K562 (cell line): ENCODE measurements at regions not wholly inside any gene's neighbourhood (a gene's known extent, or its start where the extent isn't known, plus 50 kb on each side); places are given as distances from the start of the nearest gene placed in this dataset.

ENCODE experiments used
- ATAC-seq: fragments of 200-7000 bp; cut with Tn5 transposase; 3 replicates; pipeline ENCODE4 v1.9.1; 2020; ENCODE audit warnings: moderate library complexity
- BruUV-seq: library from RNA; stranded (reverse); fragments of 400-500 nt; replicated peaks from 2 replicates; lab custom pipeline; 2021; lab: Mats Ljungman, UMichigan
- CTCF ChIA-PET: fragments of 300-600 bp; formaldehyde crosslinking; extraction: SDS; loops from one replicate; lab custom pipeline; 2021; ENCODE audit warnings: low intra/inter-chr PET ratio; lab: Yijun Ruan, JAX
- POLR2A ChIA-PET: fragments of 300-600, 350-650 bp; sonication (Branson Sonifier 250); formaldehyde crosslinking; extraction: SDS; loops from one replicate; lab custom pipeline; 2021; ENCODE audit warnings: antibody characterized with exemption, inconsistent platforms; lab: Yijun Ruan, JAX
- DNase-seq, 4 experiments: peaks; one replicate each; pipeline versions ENCODE4 v3.0.0 to v3.0.0-alpha.2; 2011 to 2018; ENCODE audit warnings: low spot score in 3 of 4, mixed read lengths in 3 of 4; ENCODE audit errors: extremely low read depth in 1 of 4
- FAIRE-seq: peaks from 2 replicates; lab custom pipeline; 2011; peaks lifted over from hg19 to GRCh38; lab: Jason Lieb, UNC
- H2AFZ ChIP-seq: 2 replicates; pipeline ENCODE4 v1.6.0; 2011; ENCODE audit warnings: low read depth, low read length, control low read depth, inconsistent platforms
- H3K27ac ChIP-seq: fragments of 200-600 bp; 3 replicates; pipeline ENCODE4 v1.8.0; 2011; ENCODE audit warnings: low read depth, mild to moderate bottlenecking, control low read depth, inconsistent platforms, low read length, moderate library complexity, mixed read lengths; ENCODE audit errors: extremely low read depth
- H3K27me3 ChIP-seq, 2 experiments: fragments of 300-600 bp in 1 of 2; 2 replicates in 1 of 2; 3 replicates in 1 of 2; pipeline versions ENCODE4 v1.6.0 to v1.8.0; 2011; ENCODE audit warnings: inconsistent platforms in 2 of 2, low read length in 2 of 2, mild to moderate bottlenecking in 1 of 2, mixed read lengths in 1 of 2, moderate library complexity in 1 of 2; ENCODE audit not compliant: control insufficient read depth in 2 of 2, insufficient read depth in 2 of 2
- H3K36me3 ChIP-seq: fragments of 300-600 bp; 3 replicates; pipeline ENCODE4 v1.8.0; 2011; ENCODE audit warnings: mild to moderate bottlenecking, low read length, inconsistent platforms; ENCODE audit not compliant: control insufficient read depth, insufficient read depth
- H3K4me1 ChIP-seq, 2 experiments: fragments of 200-600 bp in 1 of 2; replicated peaks in 1 of 2; 2 replicates in 1 of 2; 3 replicates in 1 of 2; pipeline versions ENCODE4 v1.5.1 to v1.8.0; 2011; ENCODE audit warnings: inconsistent platforms in 2 of 2, low read length in 2 of 2, mild to moderate bottlenecking in 1 of 2, mixed read lengths in 1 of 2, moderate library complexity in 1 of 2; ENCODE audit not compliant: control insufficient read depth in 2 of 2, insufficient read depth in 2 of 2
- H3K4me2 ChIP-seq: 2 replicates; pipeline ENCODE4 v1.6.1; 2011; ENCODE audit warnings: low read length, control low read depth, inconsistent platforms, mixed read lengths; ENCODE audit not compliant: insufficient read depth
- H3K4me3 ChIP-seq: fragments of 200-600 bp; sonication (generic), shearing (Covaris generic); 2 replicates; pipeline ENCODE4 v1.5.1; 2016; ENCODE audit warnings: control low read depth, inconsistent platforms
- H3K79me2 ChIP-seq: fragments of 200-600 bp; 3 replicates; pipeline ENCODE4 v1.8.0; 2011; ENCODE audit warnings: low read length, inconsistent platforms; ENCODE audit not compliant: control insufficient read depth, insufficient read depth
- H3K9ac ChIP-seq, 2 experiments: 2 replicates each; pipeline versions ENCODE4 v1.6.0 to v1.6.1; 2011; ENCODE audit warnings: low read depth in 2 of 2, low read length in 2 of 2, control low read depth in 1 of 2, inconsistent platforms in 1 of 2, mild to moderate bottlenecking in 1 of 2, mixed read lengths in 1 of 2; ENCODE audit not compliant: insufficient read depth in 1 of 2
- H3K9me1 ChIP-seq: one replicate; pipeline ENCODE4 v1.6.0; 2011; ENCODE audit warnings: inconsistent platforms, mild to moderate bottlenecking, low read length, moderate library complexity; ENCODE audit not compliant: control insufficient read depth, insufficient read depth
- H3K9me3 ChIP-seq: replicated peaks from 2 replicates; pipeline ENCODE4 v1.5.1; 2011; ENCODE audit warnings: low read depth, low read length, inconsistent platforms; ENCODE audit not compliant: control insufficient read depth, insufficient read depth
- H4K20me1 ChIP-seq: replicated peaks from 2 replicates; pipeline ENCODE4 v1.6.1; 2011; ENCODE audit warnings: low read length, inconsistent platforms, mixed read lengths; ENCODE audit not compliant: control insufficient read depth, insufficient read depth
- CREB1 ChIP-seq, 2 experiments: sonication (generic) in 1 of 2; formaldehyde crosslinking in 1 of 2; IDR thresholded peaks; 2 replicates each; pipeline versions ENCODE4 v1.6.1 to v1.8.0; 2012 to 2022; ENCODE audit warnings: inconsistent platforms in 1 of 2, mild to moderate bottlenecking in 1 of 2, missing genetic modification reagents in 1 of 2, moderate library complexity in 1 of 2
- FOXK2 ChIP-seq, 2 experiments: fragments of 450-650 bp; IDR thresholded peaks in 1 of 2; conservative IDR thresholded peaks in 1 of 2; 2 replicates each; pipeline ENCODE4 v1.6.1; 2016; ENCODE audit warnings: low read depth in 2 of 2, mild to moderate bottlenecking in 1 of 2
- HES1 ChIP-seq: fragments of 450-650 bp; IDR thresholded peaks from 2 replicates; pipeline ENCODE4 v1.6.1; 2016; ENCODE audit warnings: low read depth, mild to moderate bottlenecking, moderate library complexity
- HMGXB4 ChIP-seq: sonication (generic); formaldehyde crosslinking; IDR thresholded peaks from 2 replicates; pipeline ENCODE4 v1.8.1; 2023; ENCODE audit warnings: mild to moderate bottlenecking, missing genetic modification reagents
- NCOA2 ChIP-seq, 2 experiments: fragments of 450-650 bp; IDR thresholded peaks; 2 replicates each; pipeline ENCODE4 v1.6.1; 2018; ENCODE audit warnings: mild to moderate bottlenecking in 2 of 2, moderate library complexity in 1 of 2; ENCODE audit not compliant: partially characterized antibody in 2 of 2
- TFAM ChIP-seq: fragments of 250-450 bp; sonication (Bioruptor Pico); conservative IDR thresholded peaks from 2 replicates; pipeline ENCODE4 v1.5.0; 2021; ENCODE audit warnings: mild to moderate bottlenecking, moderate library complexity
- U2AF2 ChIP-seq: fragments of 200-400 bp; formaldehyde crosslinking; optimal IDR thresholded peaks from 2 replicates; pipeline ENCODE3; 2017; ENCODE audit warnings: low read depth, mild to moderate bottlenecking, low read length
- whole genome bisulfite sequencing: fragments of 100-300 bp; shearing (Covaris generic); methylation state at CpG from one replicate; pipeline ENCODE4 v1.1.6; 2016; ENCODE audit warnings: low coverage, mixed read lengths; ENCODE audit not compliant: insufficient coverage; ENCODE audit errors: missing lambda C conversion rate; 5-methylcytosine and 5-hydroxymethylcytosine counted together
- in situ Hi-C: fragments of 300-500 bp; cut with MboI; formaldehyde crosslinking; loops from 4 replicates; pipeline ENCODE4 v1.15.0; 2018; ENCODE audit warnings: inconsistent platforms, mixed read lengths
- intact Hi-C: fragments of 100-400 bp; cut with micrococcal nuclease; formaldehyde crosslinking; loops from 2 replicates; pipeline ENCODE4 v1.14.2; 2022

GRCh38 chr18:77374446-77374805 lies 124.8 kb downstream of the GALR1 start (continued):
- TF ChIP-seq FOXK2 (conservative IDR thresholded peaks at IDR 0.05 in 1 of 2, IDR thresholded peaks at IDR 0.05 in 1 of 2; ENCODE audit: low read depth in 2 of 2), result no peak

GRCh38 chr18:77376043-77376732 lies 126.5 kb downstream of the GALR1 start:
- Histone ChIP-seq H3K9me1 (no peaks in the 10 kb centered on the region), H3K4me1 (no peaks in the 10 kb centered on the region), H2AFZ (no peak overlapping the region), H3K36me3 (no peaks in the 10 kb centered on the region), H3K79me2 (no peaks in the 10 kb centered on the region), H3K27ac (no peak overlapping the region), H3K4me3 (no peak overlapping the region), H3K9me3 (no peaks in the 10 kb centered on the region), H3K4me2 (no peak overlapping the region), H3K27me3 (peaks cover 0 to 13% of the 10 kb centered on the region in 2 experiments; a peak in 1 of 5 replicates), H4K20me1 (no peaks in the 10 kb centered on the region), H3K9ac (no peak overlapping the region)
- POLR2A ChIA-PET, result no interaction called here
- intact Hi-C loops (no loop called here), in situ Hi-C loops (no loop called here)
- FAIRE-seq (no peak), DNase-seq (no peak), ATAC-seq (no peak)
- CTCF ChIA-PET, result no interaction called here
- 2% methylated on average over 29 of the region's 29 CpGs for WGBS
- no peak for TF ChIP-seq U2AF2
- no peak for TF ChIP-seq NCOA2 (IDR thresholded peaks at IDR 0.05; ENCODE audit: partially characterized antibody in 2 of 2)
- no peak for TF ChIP-seq HES1
- no peak for TF ChIP-seq TFAM
- no peak for TF ChIP-seq HMGXB4 (CRISPR knock-in tag)
- no peak for TF ChIP-seq CREB1 (IDR thresholded peaks at IDR 0.05)
- TF ChIP-seq CREB1 (CRISPR knock-in tag; IDR thresholded peaks at IDR 0.05), result no peak
- BruUV-seq, result no TSS peak
